Coronary artery (tissue), 2 donors: ENCODE measurements at regions not wholly inside any gene's neighbourhood (a gene's known extent, or its start where the extent isn't known, plus 50 kb on each side); places are given as distances from the start of the nearest gene placed in this dataset.

Source experiments
- DNase-seq: peaks from one replicate; pipeline ENCODE4 v3.0.0-alpha.2; 2017; ENCODE audit warnings: low spot score
- H3K27ac ChIP-seq, 2 donors: fragments of 200-600 bp; sonication (generic); one replicate each; pipeline ENCODE4 v1.5.1; 2016 to 2019
- H3K4me3 ChIP-seq: fragments of 200-600 bp; sonication (generic); 2 replicates; pipeline ENCODE4 v1.5.1; 2016; ENCODE audit warnings: mild to moderate bottlenecking, moderate library complexity
- CTCF ChIP-seq: fragments of 200-600 bp; sonication (generic); IDR thresholded peaks from one replicate; pipeline ENCODE4 v1.5.1; 2019; ENCODE audit warnings: antibody characterized with exemption

GRCh38 chr2:126781206-126781605 is 117.5 kb upstream of the TEX51 start:
- no peak overlapping the region for H3K4me3 ChIP-seq
- H3K27ac ChIP-seq = no peak overlapping the region
- DNase-seq = no peak
- TF ChIP-seq CTCF = no peak

- DNase-seq = no peak
- H3K4me3 ChIP-seq = no peak overlapping the region
- H3K27ac ChIP-seq = no peak overlapping the region
- TF ChIP-seq CTCF = no peak
Observed at GRCh38 chr2:126781806-126782205, 116.9 kb upstream of the TEX51 start.

- DNase-seq = no peak
- TF ChIP-seq CTCF = no peak
- Histone ChIP-seq H3K27ac (no peak overlapping the region), H3K4me3 (no peak overlapping the region)
Observed at GRCh38 chr2:126782648-126783047, 116.0 kb upstream of the TEX51 start.

- no peak for TF ChIP-seq CTCF
- DNase-seq = no peak
- H3K4me3 ChIP-seq = no peak overlapping the region
- H3K27ac ChIP-seq = no peak overlapping the region
Observed at GRCh38 chr2:126783341-126783740, 115.3 kb upstream of the TEX51 start.

GRCh38 chr2:126784045-126784444 is 114.6 kb upstream of the TEX51 start:
- no peak overlapping the region for H3K4me3 ChIP-seq
- no peak for TF ChIP-seq CTCF
- no peak for DNase-seq
- H3K27ac ChIP-seq = no peak overlapping the region

GRCh38 chr2:126784621-126785020 is 114.1 kb upstream of the TEX51 start:
- Histone ChIP-seq H3K4me3 (no peak overlapping the region), H3K27ac (no peak overlapping the region)
- no peak for TF ChIP-seq CTCF
- no peak for DNase-seq

- Histone ChIP-seq H3K27ac (no peak overlapping the region), H3K4me3 (no peak overlapping the region)
- no peak for DNase-seq
- no peak for TF ChIP-seq CTCF
Observed at GRCh38 chr2:126785236-126785635, 113.5 kb upstream of the TEX51 start.
